ENCODE measurements at regions not wholly inside any gene's neighbourhood (a gene's known extent, or its start where the extent isn't known, plus 50 kb on each side); places are given as distances from the start of the nearest gene placed in this dataset.

GRCh38 chr6:25168637-25169036 lies 110.5 kb upstream of the CARMIL1 start:
- H3K27me3 ChIP-seq (ENCODE audit: control insufficient read depth, insufficient read depth, low read length), result no peaks in the 10 kb centered on the region
- H3K9me3 ChIP-seq (ENCODE audit: control insufficient read depth, low read depth, low read length), result no peaks in the 10 kb centered on the region
- no peak overlapping the region for H3K9ac ChIP-seq (ENCODE audit: low read length)
- no peak overlapping the region for H3K4me3 ChIP-seq (ENCODE audit: low read length)
- no peaks in the 10 kb centered on the region for H3K36me3 ChIP-seq (ENCODE audit: control insufficient read depth, low read depth, low read length)
- no peak overlapping the region for H3K27ac ChIP-seq (ENCODE audit: low read length)
- no peaks in the 10 kb centered on the region for H3K4me1 ChIP-seq (ENCODE audit: control insufficient read depth, low read depth, low read length)

- Histone ChIP-seq H3K36me3 (ENCODE audit: control insufficient read depth, low read depth, low read length) (no peaks in the 10 kb centered on the region), H3K9ac (ENCODE audit: low read length) (no peak overlapping the region), H3K27me3 (ENCODE audit: control insufficient read depth, insufficient read depth, low read length) (no peaks in the 10 kb centered on the region), H3K27ac (ENCODE audit: low read length) (no peak overlapping the region), H3K4me1 (ENCODE audit: control insufficient read depth, low read depth, low read length) (no peaks in the 10 kb centered on the region), H3K9me3 (ENCODE audit: control insufficient read depth, low read depth, low read length) (no peaks in the 10 kb centered on the region), H3K4me3 (ENCODE audit: low read length) (no peak overlapping the region)
These were observed 109.6 kb upstream of the CARMIL1 start for GRCh38 chr6:25169553-25169952.

GRCh38 chr6:25169961-25170360 lies 109.2 kb upstream of the CARMIL1 start:
- Histone ChIP-seq H3K9ac (ENCODE audit: low read length) (no peak overlapping the region), H3K27ac (ENCODE audit: low read length) (no peak overlapping the region), H3K9me3 (ENCODE audit: control insufficient read depth, low read depth, low read length) (no peaks in the 10 kb centered on the region), H3K4me3 (ENCODE audit: low read length) (no peak overlapping the region), H3K4me1 (ENCODE audit: control insufficient read depth, low read depth, low read length) (no peaks in the 10 kb centered on the region), H3K27me3 (ENCODE audit: control insufficient read depth, insufficient read depth, low read length) (no peaks in the 10 kb centered on the region), H3K36me3 (ENCODE audit: control insufficient read depth, low read depth, low read length) (no peaks in the 10 kb centered on the region)

GRCh38 chr6:25170640-25171039 lies 108.5 kb upstream of the CARMIL1 start:
- Histone ChIP-seq H3K4me3 (ENCODE audit: low read length) (no peak overlapping the region), H3K27ac (ENCODE audit: low read length) (no peak overlapping the region), H3K36me3 (ENCODE audit: control insufficient read depth, low read depth, low read length) (no peaks in the 10 kb centered on the region), H3K9ac (ENCODE audit: low read length) (no peak overlapping the region), H3K4me1 (ENCODE audit: control insufficient read depth, low read depth, low read length) (no peaks in the 10 kb centered on the region), H3K27me3 (ENCODE audit: control insufficient read depth, insufficient read depth, low read length) (no peaks in the 10 kb centered on the region), H3K9me3 (ENCODE audit: control insufficient read depth, low read depth, low read length) (no peaks in the 10 kb centered on the region)

- Histone ChIP-seq H3K27me3 (ENCODE audit: control insufficient read depth, insufficient read depth, low read length) (no peaks in the 10 kb centered on the region), H3K36me3 (ENCODE audit: control insufficient read depth, low read depth, low read length) (no peaks in the 10 kb centered on the region), H3K27ac (ENCODE audit: low read length) (no peak overlapping the region), H3K4me1 (ENCODE audit: control insufficient read depth, low read depth, low read length) (no peaks in the 10 kb centered on the region), H3K4me3 (ENCODE audit: low read length) (no peak overlapping the region), H3K9me3 (ENCODE audit: control insufficient read depth, low read depth, low read length) (no peaks in the 10 kb centered on the region), H3K9ac (ENCODE audit: low read length) (no peak overlapping the region)
These were observed 107.9 kb upstream of the CARMIL1 start for GRCh38 chr6:25171301-25171700.

GRCh38 chr6:25172819-25173218 lies 106.4 kb upstream of the CARMIL1 start:
- Histone ChIP-seq H3K27ac (ENCODE audit: low read length) (no peak overlapping the region), H3K9me3 (ENCODE audit: control insufficient read depth, low read depth, low read length) (no peaks in the 10 kb centered on the region), H3K27me3 (ENCODE audit: control insufficient read depth, insufficient read depth, low read length) (no peaks in the 10 kb centered on the region), H3K9ac (ENCODE audit: low read length) (no peak overlapping the region), H3K36me3 (ENCODE audit: control insufficient read depth, low read depth, low read length) (no peaks in the 10 kb centered on the region), H3K4me1 (ENCODE audit: control insufficient read depth, low read depth, low read length) (no peaks in the 10 kb centered on the region), H3K4me3 (ENCODE audit: low read length) (no peak overlapping the region)

GRCh38 chr6:25173246-25173645 lies 105.9 kb upstream of the CARMIL1 start:
- Histone ChIP-seq H3K4me1 (ENCODE audit: control insufficient read depth, low read depth, low read length) (no peaks in the 10 kb centered on the region), H3K9ac (ENCODE audit: low read length) (no peak overlapping the region), H3K9me3 (ENCODE audit: control insufficient read depth, low read depth, low read length) (no peaks in the 10 kb centered on the region), H3K27ac (ENCODE audit: low read length) (no peak overlapping the region), H3K27me3 (ENCODE audit: control insufficient read depth, insufficient read depth, low read length) (no peaks in the 10 kb centered on the region), H3K36me3 (ENCODE audit: control insufficient read depth, low read depth, low read length) (no peaks in the 10 kb centered on the region), H3K4me3 (ENCODE audit: low read length) (no peak overlapping the region)

- Histone ChIP-seq H3K36me3 (ENCODE audit: control insufficient read depth, low read depth, low read length) (no peaks in the 10 kb centered on the region), H3K27ac (ENCODE audit: low read length) (no peak overlapping the region), H3K4me3 (ENCODE audit: low read length) (no peak overlapping the region), H3K9me3 (ENCODE audit: control insufficient read depth, low read depth, low read length) (no peaks in the 10 kb centered on the region), H3K27me3 (ENCODE audit: control insufficient read depth, insufficient read depth, low read length) (no peaks in the 10 kb centered on the region), H3K4me1 (ENCODE audit: control insufficient read depth, low read depth, low read length) (no peaks in the 10 kb centered on the region), H3K9ac (ENCODE audit: low read length) (no peak overlapping the region)
These were observed 105.2 kb upstream of the CARMIL1 start for GRCh38 chr6:25173951-25174474.

GRCh38 chr6:25174678-25175077 lies 104.5 kb upstream of the CARMIL1 start:
- H3K4me1 ChIP-seq (ENCODE audit: control insufficient read depth, low read depth, low read length), result no peaks in the 10 kb centered on the region
- no peak overlapping the region for H3K9ac ChIP-seq (ENCODE audit: low read length)
- no peak overlapping the region for H3K27ac ChIP-seq (ENCODE audit: low read length)
- H3K4me3 ChIP-seq (ENCODE audit: low read length), result no peak overlapping the region
- no peaks in the 10 kb centered on the region for H3K36me3 ChIP-seq (ENCODE audit: control insufficient read depth, low read depth, low read length)
- no peaks in the 10 kb centered on the region for H3K27me3 ChIP-seq (ENCODE audit: control insufficient read depth, insufficient read depth, low read length)
- H3K9me3 ChIP-seq (ENCODE audit: control insufficient read depth, low read depth, low read length), result no peaks in the 10 kb centered on the region

GRCh38 chr6:25175196-25175595 lies 104.0 kb upstream of the CARMIL1 start:
- H3K9ac ChIP-seq (ENCODE audit: low read length), result no peak overlapping the region
- no peaks in the 10 kb centered on the region for H3K27me3 ChIP-seq (ENCODE audit: control insufficient read depth, insufficient read depth, low read length)
- no peak overlapping the region for H3K4me3 ChIP-seq (ENCODE audit: low read length)
- H3K36me3 ChIP-seq (ENCODE audit: control insufficient read depth, low read depth, low read length), result no peaks in the 10 kb centered on the region
- no peaks in the 10 kb centered on the region for H3K9me3 ChIP-seq (ENCODE audit: control insufficient read depth, low read depth, low read length)
- H3K4me1 ChIP-seq (ENCODE audit: control insufficient read depth, low read depth, low read length), result no peaks in the 10 kb centered on the region
- no peak overlapping the region for H3K27ac ChIP-seq (ENCODE audit: low read length)

- no peaks in the 10 kb centered on the region for H3K27me3 ChIP-seq (ENCODE audit: control insufficient read depth, insufficient read depth, low read length)
- no peaks in the 10 kb centered on the region for H3K9me3 ChIP-seq (ENCODE audit: control insufficient read depth, low read depth, low read length)
- H3K27ac ChIP-seq (ENCODE audit: low read length), result no peak overlapping the region
- H3K9ac ChIP-seq (ENCODE audit: low read length), result no peak overlapping the region
- no peaks in the 10 kb centered on the region for H3K4me1 ChIP-seq (ENCODE audit: control insufficient read depth, low read depth, low read length)
- no peaks in the 10 kb centered on the region for H3K36me3 ChIP-seq (ENCODE audit: control insufficient read depth, low read depth, low read length)
- H3K4me3 ChIP-seq (ENCODE audit: low read length), result no peak overlapping the region
These were observed 103.5 kb upstream of the CARMIL1 start for GRCh38 chr6:25175681-25176080.

GRCh38 chr6:25176466-25176865 lies 102.7 kb upstream of the CARMIL1 start:
- Histone ChIP-seq H3K9me3 (ENCODE audit: control insufficient read depth, low read depth, low read length) (no peaks in the 10 kb centered on the region), H3K36me3 (ENCODE audit: control insufficient read depth, low read depth, low read length) (no peaks in the 10 kb centered on the region), H3K4me1 (ENCODE audit: control insufficient read depth, low read depth, low read length) (no peaks in the 10 kb centered on the region), H3K9ac (ENCODE audit: low read length) (no peak overlapping the region), H3K27ac (ENCODE audit: low read length) (no peak overlapping the region), H3K27me3 (ENCODE audit: control insufficient read depth, insufficient read depth, low read length) (no peaks in the 10 kb centered on the region), H3K4me3 (ENCODE audit: low read length) (no peak overlapping the region)
